MCF 10A (cell line): ENCODE measurements at regions not wholly inside any gene's neighbourhood (a gene's known extent, or its start where the extent isn't known, plus 50 kb on each side); places are given as distances from the start of the nearest gene placed in this dataset.

Experiments
- BruUV-seq: library from RNA; stranded (reverse); fragments of 400-500 nt; replicated peaks from 2 replicates; lab custom pipeline; 2021; lab: Mats Ljungman, UMichigan
- CTCF ChIA-PET: fragments of 300-600 bp; sonication (Branson Sonifier 250); formaldehyde crosslinking; extraction: SDS; loops from one replicate; lab custom pipeline; 2021; ENCODE audit warnings: antibody characterized with exemption, inconsistent platforms; lab: Yijun Ruan, JAX
- POLR2A ChIA-PET: fragments of 300-600, 350-650 bp; sonication (Branson Sonifier 250); formaldehyde crosslinking; extraction: SDS; loops from one replicate; lab custom pipeline; 2020; ENCODE audit warnings: antibody characterized with exemption, inconsistent platforms; lab: Yijun Ruan, JAX
- DNase-seq: peaks from one replicate; pipeline ENCODE4 v3.0.0-alpha.2; 2018; ENCODE audit not compliant: unreplicated experiment
- H3K27ac Mint-ChIP-seq: one replicate; pipeline ENCODE4 v1.8.0; 2022; ENCODE audit warnings: mild to moderate bottlenecking, low read depth, mixed read lengths; ENCODE audit not compliant: unreplicated experiment
- H3K27me3 Mint-ChIP-seq: one replicate; pipeline ENCODE4 v1.8.0; 2022; ENCODE audit warnings: mixed read lengths; ENCODE audit not compliant: insufficient read depth, unreplicated experiment
- H3K36me3 Mint-ChIP-seq: one replicate; pipeline ENCODE4 v1.8.0; 2022; ENCODE audit warnings: mild to moderate bottlenecking, moderate library complexity, mixed read lengths; ENCODE audit not compliant: insufficient read depth, unreplicated experiment
- H3K4me1 Mint-ChIP-seq: one replicate; pipeline ENCODE4 v1.8.0; 2022; ENCODE audit warnings: mixed read lengths; ENCODE audit not compliant: insufficient read depth, unreplicated experiment
- H3K4me3 Mint-ChIP-seq: one replicate; pipeline ENCODE4 v1.8.0; 2022; ENCODE audit warnings: mild to moderate bottlenecking, moderate library complexity, mixed read lengths; ENCODE audit not compliant: unreplicated experiment
- H3K9me3 Mint-ChIP-seq: one replicate; pipeline ENCODE4 v1.8.0; 2022; ENCODE audit warnings: mixed read lengths; ENCODE audit not compliant: unreplicated experiment
- CTCF ChIP-seq: fragments of 200-600 bp; IDR thresholded peaks from one replicate; pipeline ENCODE4 v1.8.0; 2022; ENCODE audit warnings: antibody characterized with exemption, mild to moderate bottlenecking; ENCODE audit not compliant: unreplicated experiment
- intact Hi-C: fragments of 100-400 bp; cut with micrococcal nuclease; formaldehyde crosslinking; loops from 2 replicates; pipeline ENCODE4 v1.14.1; 2022

GRCh38 chr16:65752522-65752844, 614.0 kb upstream of the CDH5 start:
- no peaks in the 10 kb centered on the region for H3K27me3 Mint-ChIP-seq
- peaks cover 50% of the 10 kb centered on the region for H3K9me3 Mint-ChIP-seq
- no TSS peak for BruUV-seq
- H3K27ac Mint-ChIP-seq: no peak overlapping the region
- no peak for TF ChIP-seq CTCF
- CTCF ChIA-PET: interaction anchor here (1.2 kb wide), 1 partner anchor 520 kb away, joined by 3 read pairs; no protein-coding TSS in a partner anchor
- H3K4me1 Mint-ChIP-seq: no peaks in the 10 kb centered on the region
- no peak overlapping the region for H3K4me3 Mint-ChIP-seq
- DNase-seq: no peak
- intact Hi-C loops: no loop called here
- H3K36me3 Mint-ChIP-seq: no peaks in the 10 kb centered on the region
- POLR2A ChIA-PET: no interaction called here

GRCh38 chr16:65751622-65752521, 614.6 kb upstream of the CDH5 start:
- Mint-ChIP-seq H3K27me3 (no peaks in the 10 kb centered on the region), H3K4me1 (no peaks in the 10 kb centered on the region), H3K9me3 (peaks cover 44% of the 10 kb centered on the region), H3K27ac (no peak overlapping the region), H3K4me3 (no peak overlapping the region), H3K36me3 (no peaks in the 10 kb centered on the region)
- POLR2A ChIA-PET: no interaction called here
- CTCF ChIA-PET: interaction anchor here (1.2 kb wide), 1 partner anchor 521 kb away, joined by 3 read pairs; no protein-coding TSS in a partner anchor
- no TSS peak for BruUV-seq
- no peak for DNase-seq
- TF ChIP-seq CTCF: no peak
- intact Hi-C loops: no loop called here

GRCh38 chr16:65749506-65749905, 617.0 kb upstream of the CDH5 start:
- no peaks in the 10 kb centered on the region for H3K36me3 Mint-ChIP-seq
- POLR2A ChIA-PET: no interaction called here
- intact Hi-C loops: no loop called here
- CTCF ChIA-PET: no interaction called here
- H3K27me3 Mint-ChIP-seq: no peaks in the 10 kb centered on the region
- no peak for DNase-seq
- no peaks in the 10 kb centered on the region for H3K4me1 Mint-ChIP-seq
- no TSS peak for BruUV-seq
- no peak overlapping the region for H3K4me3 Mint-ChIP-seq
- peaks cover 27% of the 10 kb centered on the region for H3K9me3 Mint-ChIP-seq
- H3K27ac Mint-ChIP-seq: no peak overlapping the region
- no peak for TF ChIP-seq CTCF

GRCh38 chr16:65746941-65747340, 619.5 kb upstream of the CDH5 start:
- intact Hi-C loops: no loop called here
- no peaks in the 10 kb centered on the region for H3K36me3 Mint-ChIP-seq
- POLR2A ChIA-PET: no interaction called here
- no peak for TF ChIP-seq CTCF
- no peaks in the 10 kb centered on the region for H3K4me1 Mint-ChIP-seq
- no peak overlapping the region for H3K4me3 Mint-ChIP-seq
- DNase-seq: no peak
- no peak overlapping the region for H3K27ac Mint-ChIP-seq
- H3K27me3 Mint-ChIP-seq: no peaks in the 10 kb centered on the region
- H3K9me3 Mint-ChIP-seq: peaks cover 8% of the 10 kb centered on the region
- no TSS peak for BruUV-seq
- CTCF ChIA-PET: interaction anchor here (0.6 kb wide), 1 partner anchor 521 kb away, joined by 3 read pairs; no protein-coding TSS in a partner anchor
